ENCODE measurements at regions not wholly inside any gene's neighbourhood (a gene's known extent, or its start where the extent isn't known, plus 50 kb on each side); places are given as distances from the start of the nearest gene placed in this dataset.

- FAIRE-seq (no peak), DNase-seq (ENCODE audit: low read depth) (no peak)
- H3K4me1 Mint-ChIP-seq (ENCODE audit: low read depth, unreplicated experiment), result no peaks in the 10 kb centered on the region
- Histone ChIP-seq H3K4me2 (ENCODE audit: low read length) (no peak overlapping the region), H3K27ac (ENCODE audit: low read depth, low read length) (no peak overlapping the region), H3K4me3 (ENCODE audit: insufficient read depth, low read depth, low read length) (no peak overlapping the region), H3K36me3 (ENCODE audit: insufficient read depth, low read length) (no peaks in the 10 kb centered on the region), H3K27me3 (ENCODE audit: insufficient read depth, low read length) (no peaks in the 10 kb centered on the region), H3K9me3 (ENCODE audit: insufficient read depth, low read depth, low read length) (no peaks in the 10 kb centered on the region), H2AFZ (ENCODE audit: low read depth, low read length) (no peak overlapping the region), H3K9ac (ENCODE audit: low read length) (no peak overlapping the region), H3K4me1 (ENCODE audit: insufficient read depth, low read length) (peaks cover 6% of the 10 kb centered on the region), H3K79me2 (ENCODE audit: insufficient read depth, low read length) (no peaks in the 10 kb centered on the region), H4K20me1 (ENCODE audit: insufficient read depth, low read length) (no peaks in the 10 kb centered on the region)
- no peak overlapping the region for H3K27ac Mint-ChIP-seq (ENCODE audit: unreplicated experiment)
- no peaks in the 10 kb centered on the region for H3K9me3 Mint-ChIP-seq (ENCODE audit: unreplicated experiment)
- TF ChIP-seq CTCF (IDR thresholded peaks at IDR 0.05; ENCODE audit: insufficient read depth, low read depth, low read length), result no peak
- no peak for TF ChIP-seq EZH2 (IDR thresholded peaks at IDR 0.05; ENCODE audit: insufficient read depth, low read length)
- no peaks in the 10 kb centered on the region for H3K36me3 Mint-ChIP-seq (ENCODE audit: low read depth, unreplicated experiment)
- no peaks in the 10 kb centered on the region for H3K27me3 Mint-ChIP-seq (ENCODE audit: low read depth, unreplicated experiment)
- no peak overlapping the region for H3K4me3 Mint-ChIP-seq (ENCODE audit: unreplicated experiment)
Observed at GRCh38 chr10:31605861-31606525, 287.0 kb downstream of the ZEB1 start.

GRCh38 chr10:31605426-31605825 lies 286.4 kb downstream of the ZEB1 start:
- no peaks in the 10 kb centered on the region for H3K36me3 ChIP-seq (ENCODE audit: insufficient read depth, low read length)
- peaks cover 4% of the 10 kb centered on the region for H3K27me3 Mint-ChIP-seq (ENCODE audit: low read depth, unreplicated experiment)

More at GRCh38 chr10:31605426-31605825, 286.4 kb downstream of the ZEB1 start:
- FAIRE-seq (no peak), DNase-seq (ENCODE audit: low read depth) (no peak)
- H3K4me3 ChIP-seq (ENCODE audit: insufficient read depth, low read depth, low read length), result no peak overlapping the region
- no peaks in the 10 kb centered on the region for H3K27me3 ChIP-seq (ENCODE audit: insufficient read depth, low read length)
- no peaks in the 10 kb centered on the region for H3K9me3 Mint-ChIP-seq (ENCODE audit: unreplicated experiment)
- no peak overlapping the region for H3K27ac ChIP-seq (ENCODE audit: low read depth, low read length)
- no peaks in the 10 kb centered on the region for H3K9me3 ChIP-seq (ENCODE audit: insufficient read depth, low read depth, low read length)
- H4K20me1 ChIP-seq (ENCODE audit: insufficient read depth, low read length), result no peaks in the 10 kb centered on the region
- peaks cover 6% of the 10 kb centered on the region for H3K4me1 ChIP-seq (ENCODE audit: insufficient read depth, low read length)
- TF ChIP-seq CTCF (IDR thresholded peaks at IDR 0.05; ENCODE audit: insufficient read depth, low read depth, low read length) (no peak), EZH2 (IDR thresholded peaks at IDR 0.05; ENCODE audit: insufficient read depth, low read length) (no peak)
- no peaks in the 10 kb centered on the region for H3K79me2 ChIP-seq (ENCODE audit: insufficient read depth, low read length)
- no peak overlapping the region for H3K4me2 ChIP-seq (ENCODE audit: low read length)
- H2AFZ ChIP-seq (ENCODE audit: low read depth, low read length), result no peak overlapping the region
- H3K9ac ChIP-seq (ENCODE audit: low read length), result no peak overlapping the region
- H3K27ac Mint-ChIP-seq (ENCODE audit: unreplicated experiment), result no peak overlapping the region
- H3K4me1 Mint-ChIP-seq (ENCODE audit: low read depth, unreplicated experiment), result peaks cover 4% of the 10 kb centered on the region
- H3K36me3 Mint-ChIP-seq (ENCODE audit: low read depth, unreplicated experiment), result no peaks in the 10 kb centered on the region
- H3K4me3 Mint-ChIP-seq (ENCODE audit: unreplicated experiment), result no peak overlapping the region

Measured in astrocyte (in vitro differentiated cells and primary cell).